Kidney (tissue), 13 donors: ENCODE measurements at regions not wholly inside any gene's neighbourhood (a gene's known extent, or its start where the extent isn't known, plus 50 kb on each side); places are given as distances from the start of the nearest gene placed in this dataset.

Source experiments
- DNase-seq, 5 donors: peaks; one replicate each; pipeline ENCODE4 v3.0.0-alpha.2; 2013 to 2020
- FAIRE-seq: peaks from 2 replicates; lab custom pipeline; 2012; peaks lifted over from hg19 to GRCh38; lab: Jason Lieb, UNC
- H3K27ac ChIP-seq, 2 donors: one replicate each; pipeline ENCODE4 v1.7.0; 2013; ENCODE audit warnings: low read depth in 2 of 2, low read length in 2 of 2, inconsistent platforms in 1 of 2
- H3K27me3 ChIP-seq: one replicate; pipeline ENCODE4 v1.7.1; 2013; ENCODE audit warnings: low read length, inconsistent platforms; ENCODE audit not compliant: control insufficient read depth, insufficient read depth
- H3K36me3 ChIP-seq, 3 donors: one replicate each; pipeline versions ENCODE4 v1.7.0 to v1.7.1; 2013; ENCODE audit warnings: low read length in 3 of 3, control low read depth in 1 of 3, inconsistent platforms in 1 of 3; ENCODE audit not compliant: insufficient read depth in 3 of 3, control insufficient read depth in 2 of 3
- H3K4me1 ChIP-seq, 3 donors: one replicate each; pipeline versions ENCODE4 v1.7.0 to v1.7.1; 2013; ENCODE audit warnings: low read length in 3 of 3, inconsistent platforms in 1 of 3, low read depth in 1 of 3; ENCODE audit not compliant: control insufficient read depth in 2 of 3, insufficient read depth in 2 of 3
- H3K4me3 ChIP-seq, 3 donors: one replicate each; pipeline versions ENCODE4 v1.7.0 to v1.8.1; 2013; ENCODE audit warnings: low read length in 3 of 3, control low read depth in 1 of 3, inconsistent platforms in 1 of 3
- H3K9ac ChIP-seq, 3 donors: one replicate each; pipeline versions ENCODE4 v1.7.0 to v1.7.1; 2013; ENCODE audit warnings: low read length in 3 of 3, control low read depth in 1 of 3, inconsistent platforms in 1 of 3
- H3K9me3 ChIP-seq, 3 donors: one replicate each; pipeline versions ENCODE4 v1.7.0 to v1.7.1; 2013; ENCODE audit warnings: low read length in 3 of 3, control low read depth in 1 of 3, inconsistent platforms in 1 of 3; ENCODE audit not compliant: control insufficient read depth in 2 of 3, insufficient read depth in 1 of 3
- CTCF ChIP-seq: IDR thresholded peaks from 3 replicates; pipeline ENCODE4 v1.5.1; 2012; ENCODE audit warnings: mild to moderate bottlenecking, moderate library complexity, borderline replicate concordance; ENCODE audit not compliant: insufficient read depth; ENCODE audit errors: extremely low read depth
- intact Hi-C: fragments of 100-400 bp; cut with DNase I; formaldehyde crosslinking; loops from one replicate; pipeline ENCODE4 v1.11.1; 2022
- donor health status: control.
- donor health status: control.
- donor health status: control.
- donor health status: control.
- donor health status: control.
- donor health status: DM: yes; HTN: yes; CAD: no.
- donor health status: Normal renal cell carcinoma (clear cell type).

DNA sequence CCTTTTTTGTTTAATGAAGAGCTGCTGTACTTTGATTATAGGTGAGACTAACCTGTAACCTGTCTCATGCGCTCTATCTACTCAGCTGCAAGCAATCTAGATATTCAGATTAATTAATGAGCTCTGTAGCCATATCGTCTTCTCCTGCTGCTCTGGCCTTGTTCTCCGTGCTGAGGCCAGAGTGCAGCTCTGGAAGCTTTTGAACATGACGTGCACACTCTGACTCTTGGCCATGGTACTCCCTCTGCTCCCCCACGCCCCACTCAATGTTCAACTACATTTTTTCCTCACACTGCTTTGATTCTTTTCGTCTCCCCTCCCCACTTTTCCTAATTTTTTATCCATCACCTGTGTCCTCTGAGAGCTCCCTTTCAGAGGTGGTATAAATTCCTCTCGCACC is 751.8 kb downstream of the FGF9 start:
- Histone ChIP-seq H3K27me3 (no peaks in the 10 kb centered on the region), H3K4me3 (no peak overlapping the region), H3K27ac (no peak overlapping the region), H3K36me3 (no peaks in the 10 kb centered on the region), H3K4me1 (no peaks in the 10 kb centered on the region), H3K9ac (no peak overlapping the region), H3K9me3 (no peaks in the 10 kb centered on the region)
- TF ChIP-seq CTCF: no peak
- FAIRE-seq: no peak
- no peak for DNase-seq
- intact Hi-C loops: no loop called here

GRCh38 chr13:22423261-22423660 is 752.4 kb downstream of the FGF9 start:
- no peak for TF ChIP-seq CTCF
- no peaks in the 10 kb centered on the region for H3K9me3 ChIP-seq
- no peaks in the 10 kb centered on the region for H3K4me1 ChIP-seq
- no peak overlapping the region for H3K4me3 ChIP-seq
- no peak overlapping the region for H3K9ac ChIP-seq
- no peaks in the 10 kb centered on the region for H3K27me3 ChIP-seq
- intact Hi-C loops: no loop called here
- no peak overlapping the region for H3K27ac ChIP-seq
- DNase-seq (no peak), FAIRE-seq (no peak)
- no peaks in the 10 kb centered on the region for H3K36me3 ChIP-seq

- TF ChIP-seq CTCF: no peak
- DNase-seq (no peak), FAIRE-seq (no peak)
- no peaks in the 10 kb centered on the region for H3K27me3 ChIP-seq
- no peaks in the 10 kb centered on the region for H3K9me3 ChIP-seq
- H3K9ac ChIP-seq: no peak overlapping the region
- H3K4me1 ChIP-seq: no peaks in the 10 kb centered on the region
- no peaks in the 10 kb centered on the region for H3K36me3 ChIP-seq
- no peak overlapping the region for H3K4me3 ChIP-seq
- no peak overlapping the region for H3K27ac ChIP-seq
- intact Hi-C loops: no loop called here
These were observed 754.2 kb downstream of the FGF9 start for GRCh38 chr13:22425087-22425486.

GRCh38 chr13:22427066-22427465 is 753.7 kb upstream of the SGCG start:
- no peaks in the 10 kb centered on the region for H3K4me1 ChIP-seq
- intact Hi-C loops: no loop called here
- no peak for TF ChIP-seq CTCF
- DNase-seq (no peak), FAIRE-seq (no peak)
- H3K36me3 ChIP-seq: no peaks in the 10 kb centered on the region
- no peaks in the 10 kb centered on the region for H3K27me3 ChIP-seq
- no peak overlapping the region for H3K27ac ChIP-seq
- no peaks in the 10 kb centered on the region for H3K9me3 ChIP-seq
- H3K4me3 ChIP-seq: no peak overlapping the region
- H3K9ac ChIP-seq: no peak overlapping the region
